Caco-2 (cell line): ENCODE measurements at regions not wholly inside any gene's neighbourhood (a gene's known extent, or its start where the extent isn't known, plus 50 kb on each side); places are given as distances from the start of the nearest gene placed in this dataset.

Source experiments
- BruUV-seq: library from RNA; stranded (reverse); fragments of 400-500 nt; replicated peaks from 2 replicates; lab custom pipeline; 2021; lab: Mats Ljungman, UMichigan
- CTCF ChIA-PET: fragments of 300-600 bp; sonication (Branson Sonifier 250); formaldehyde crosslinking; loops from one replicate; lab custom pipeline; 2022; ENCODE audit warnings: antibody characterized with exemption; lab: Charles Lee
- POLR2A ChIA-PET: fragments of 300-600 bp; sonication (Branson Sonifier 250); formaldehyde crosslinking; loops from one replicate; lab custom pipeline; 2022; ENCODE audit warnings: antibody characterized with exemption; lab: Charles Lee
- DNase-seq, 2 experiments: peaks; one replicate each; pipeline versions ENCODE4 v3.0.0 to v3.0.0-alpha.2; 2020 to 2022
- H3K27me3 ChIP-seq: replicated peaks from 2 replicates; pipeline ENCODE4 v1.6.0; 2011; ENCODE audit warnings: low read length; ENCODE audit not compliant: control insufficient read depth, insufficient read depth
- H3K36me3 ChIP-seq: 2 replicates; pipeline ENCODE4 v1.5.1; 2011; ENCODE audit warnings: low read length; ENCODE audit not compliant: control insufficient read depth, insufficient read depth
- H3K4me1 ChIP-seq: fragments of 250-450 bp; sonication (Bioruptor Pico); 2 replicates; pipeline ENCODE4 v1.5.1; 2020; ENCODE audit warnings: mild to moderate bottlenecking
- H3K4me3 ChIP-seq: 2 replicates; pipeline ENCODE4 v1.5.1; 2011; ENCODE audit warnings: low read depth, mild to moderate bottlenecking, control low read depth, low read length
- H3K9me3 ChIP-seq: fragments of 250-450 bp; sonication (Bioruptor Pico); 2 replicates; pipeline ENCODE4 v1.5.1; 2020; ENCODE audit warnings: mild to moderate bottlenecking, moderate library complexity
- H3K27ac Mint-ChIP-seq: one replicate; pipeline ENCODE4 v1.8.0; 2022; ENCODE audit warnings: mixed read lengths; ENCODE audit not compliant: unreplicated experiment
- H3K27me3 Mint-ChIP-seq: one replicate; pipeline ENCODE4 v1.8.0; 2022; ENCODE audit warnings: mixed read lengths; ENCODE audit not compliant: insufficient read depth, unreplicated experiment
- H3K36me3 Mint-ChIP-seq: one replicate; pipeline ENCODE4 v1.8.0; 2022; ENCODE audit warnings: mild to moderate bottlenecking, mixed read lengths; ENCODE audit not compliant: insufficient read depth, unreplicated experiment
- H3K4me1 Mint-ChIP-seq: one replicate; pipeline ENCODE4 v1.8.0; 2022; ENCODE audit warnings: low read depth, mixed read lengths; ENCODE audit not compliant: unreplicated experiment
- H3K4me3 Mint-ChIP-seq: one replicate; pipeline ENCODE4 v1.8.0; 2022; ENCODE audit warnings: mild to moderate bottlenecking, moderate library complexity, mixed read lengths; ENCODE audit not compliant: unreplicated experiment
- H3K9me3 Mint-ChIP-seq: one replicate; pipeline ENCODE4 v1.8.0; 2022; ENCODE audit warnings: mixed read lengths; ENCODE audit not compliant: unreplicated experiment
- intact Hi-C: fragments of 100-400 bp; cut with micrococcal nuclease; formaldehyde crosslinking; loops from one replicate; pipeline ENCODE4 v1.10.0; 2022; ENCODE audit not compliant: unreplicated experiment
- TF ChIP-seq, protein P1 (sequence below), 2 experiments: fragments of 200-600 bp in 1 of 2; IDR thresholded peaks; 1 replicate in 1 of 2; 2 replicates in 1 of 2; pipeline versions ENCODE4 v1.5.1 to v1.8.0; 2011 to 2022; ENCODE audit warnings: antibody characterized with exemption in 1 of 2, control low read depth in 1 of 2, inconsistent platforms in 1 of 2, low read depth in 1 of 2, low read length in 1 of 2, mild to moderate bottlenecking in 1 of 2, moderate library complexity in 1 of 2; ENCODE audit not compliant: insufficient read depth in 1 of 2, severe bottlenecking in 1 of 2, unreplicated experiment in 1 of 2

- Histone ChIP-seq H3K4me1 (no peaks in the 10 kb centered on the region), H3K4me3 (no peak overlapping the region), H3K36me3 (no peaks in the 10 kb centered on the region), H3K27me3 (no peaks in the 10 kb centered on the region), H3K9me3 (no peaks in the 10 kb centered on the region)
- Mint-ChIP-seq H3K36me3 (no peaks in the 10 kb centered on the region), H3K27ac (no peak overlapping the region), H3K9me3 (peaks cover 9% of the 10 kb centered on the region), H3K4me1 (no peaks in the 10 kb centered on the region), H3K4me3 (no peak overlapping the region), H3K27me3 (no peaks in the 10 kb centered on the region)
- intact Hi-C loops: no loop called here
- no TSS peak for BruUV-seq
- ChIA-PET POLR2A (no interaction called here), CTCF (no interaction called here)
- no peak for DNase-seq
- TF ChIP-seq, protein P1, sequence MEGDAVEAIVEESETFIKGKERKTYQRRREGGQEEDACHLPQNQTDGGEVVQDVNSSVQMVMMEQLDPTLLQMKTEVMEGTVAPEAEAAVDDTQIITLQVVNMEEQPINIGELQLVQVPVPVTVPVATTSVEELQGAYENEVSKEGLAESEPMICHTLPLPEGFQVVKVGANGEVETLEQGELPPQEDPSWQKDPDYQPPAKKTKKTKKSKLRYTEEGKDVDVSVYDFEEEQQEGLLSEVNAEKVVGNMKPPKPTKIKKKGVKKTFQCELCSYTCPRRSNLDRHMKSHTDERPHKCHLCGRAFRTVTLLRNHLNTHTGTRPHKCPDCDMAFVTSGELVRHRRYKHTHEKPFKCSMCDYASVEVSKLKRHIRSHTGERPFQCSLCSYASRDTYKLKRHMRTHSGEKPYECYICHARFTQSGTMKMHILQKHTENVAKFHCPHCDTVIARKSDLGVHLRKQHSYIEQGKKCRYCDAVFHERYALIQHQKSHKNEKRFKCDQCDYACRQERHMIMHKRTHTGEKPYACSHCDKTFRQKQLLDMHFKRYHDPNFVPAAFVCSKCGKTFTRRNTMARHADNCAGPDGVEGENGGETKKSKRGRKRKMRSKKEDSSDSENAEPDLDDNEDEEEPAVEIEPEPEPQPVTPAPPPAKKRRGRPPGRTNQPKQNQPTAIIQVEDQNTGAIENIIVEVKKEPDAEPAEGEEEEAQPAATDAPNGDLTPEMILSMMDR (IDR thresholded peaks at IDR 0.05; ENCODE audit: insufficient read depth in 1 of 2, low read depth in 1 of 2, low read length in 1 of 2, severe bottlenecking in 1 of 2, unreplicated experiment in 1 of 2): no peak
Observed at GRCh38 chr4:126113058-126113457, 798.3 kb downstream of the FAT4 start.

- H3K27ac Mint-ChIP-seq: no peak overlapping the region
- TF ChIP-seq, protein P1 (IDR thresholded peaks at IDR 0.05; ENCODE audit: insufficient read depth in 1 of 2, low read depth in 1 of 2, low read length in 1 of 2, severe bottlenecking in 1 of 2, unreplicated experiment in 1 of 2): no peak
- no peak for DNase-seq
- no peaks in the 10 kb centered on the region for H3K27me3 Mint-ChIP-seq
- H3K4me1 ChIP-seq: no peaks in the 10 kb centered on the region
- no peak overlapping the region for H3K4me3 Mint-ChIP-seq
- H3K4me1 Mint-ChIP-seq: no peaks in the 10 kb centered on the region
- H3K27me3 ChIP-seq: no peaks in the 10 kb centered on the region
- H3K9me3 ChIP-seq: no peaks in the 10 kb centered on the region
- POLR2A ChIA-PET: no interaction called here
- CTCF ChIA-PET: no interaction called here
- no peaks in the 10 kb centered on the region for H3K36me3 ChIP-seq
- H3K4me3 ChIP-seq: no peak overlapping the region
- intact Hi-C loops: no loop called here
- H3K36me3 Mint-ChIP-seq: no peaks in the 10 kb centered on the region
- BruUV-seq: no TSS peak
- H3K9me3 Mint-ChIP-seq: no peaks in the 10 kb centered on the region
Observed at GRCh38 chr4:126123611-126124325, 809.0 kb downstream of the FAT4 start.

- no peak overlapping the region for H3K27ac Mint-ChIP-seq
- Histone ChIP-seq H3K4me1 (no peaks in the 10 kb centered on the region), H3K9me3 (no peaks in the 10 kb centered on the region), H3K36me3 (no peaks in the 10 kb centered on the region), H3K27me3 (no peaks in the 10 kb centered on the region), H3K4me3 (no peak overlapping the region)
- no peak for DNase-seq
- CTCF ChIA-PET: no interaction called here
- no peaks in the 10 kb centered on the region for H3K4me1 Mint-ChIP-seq
- H3K4me3 Mint-ChIP-seq: no peak overlapping the region
- POLR2A ChIA-PET: no interaction called here
- H3K27me3 Mint-ChIP-seq: no peaks in the 10 kb centered on the region
- H3K36me3 Mint-ChIP-seq: no peaks in the 10 kb centered on the region
- H3K9me3 Mint-ChIP-seq: no peaks in the 10 kb centered on the region
- TF ChIP-seq, protein P1 (IDR thresholded peaks at IDR 0.05; ENCODE audit: insufficient read depth in 1 of 2, low read depth in 1 of 2, low read length in 1 of 2, severe bottlenecking in 1 of 2, unreplicated experiment in 1 of 2): no peak
- no TSS peak for BruUV-seq
- intact Hi-C loops: no loop called here
Observed at GRCh38 chr4:126124818-126125217, 810.1 kb downstream of the FAT4 start.
